ENCODE measurements at regions not wholly inside any gene's neighbourhood (a gene's known extent, or its start where the extent isn't known, plus 50 kb on each side); places are given as distances from the start of the nearest gene placed in this dataset.

GRCh38 chr5:136764601-136765000 lies 399.3 kb upstream of the TRPC7 start:
- H3K36me3 ChIP-seq (ENCODE audit: control insufficient read depth, insufficient read depth, low read length), result no peaks in the 10 kb centered on the region
- DNase-seq (no peak), ATAC-seq (no peak)
- no peaks in the 10 kb centered on the region for H3K27me3 Mint-ChIP-seq (ENCODE audit: low read depth in 2 of 2)
- H3K36me3 Mint-ChIP-seq, result no peaks in the 10 kb centered on the region
- no peak overlapping the region for H3K27ac Mint-ChIP-seq
- no peak overlapping the region for H3K4me3 Mint-ChIP-seq
- intact Hi-C loops (cut with micrococcal nuclease), result no loop called here
- no peaks in the 10 kb centered on the region for H3K4me1 Mint-ChIP-seq
- peaks cover 0 to 6% of the 10 kb centered on the region in 2 donors for H3K9me3 Mint-ChIP-seq
- WGBS (ENCODE audit: insufficient coverage), result 78% methylated on average over 2 of the region's 2 CpGs
- no peak for TF ChIP-seq CTCF (IDR thresholded peaks at IDR 0.05)
- H3K4me3 ChIP-seq (ENCODE audit: low read length), result no peak overlapping the region
- H3K9me3 ChIP-seq (ENCODE audit: control insufficient read depth, insufficient read depth, low read length), result no peaks in the 10 kb centered on the region
- no peaks in the 10 kb centered on the region for H3K4me1 ChIP-seq (ENCODE audit: control insufficient read depth, insufficient read depth, low read length)
- no peaks in the 10 kb centered on the region for H3K27me3 ChIP-seq (ENCODE audit: control insufficient read depth, insufficient read depth, low read length)
- H3K27ac ChIP-seq (ENCODE audit: low read length), result no peak overlapping the region

- TF ChIP-seq CTCF (IDR thresholded peaks at IDR 0.05), result no peak
- no peaks in the 10 kb centered on the region for H3K36me3 Mint-ChIP-seq
- DNase-seq (no peak), ATAC-seq (no peak)
- H3K9me3 Mint-ChIP-seq, result peaks cover 3 to 8% of the 10 kb centered on the region in 2 donors
- Histone ChIP-seq H3K4me3 (ENCODE audit: low read length) (no peak overlapping the region), H3K36me3 (ENCODE audit: control insufficient read depth, insufficient read depth, low read length) (no peaks in the 10 kb centered on the region), H3K27me3 (ENCODE audit: control insufficient read depth, insufficient read depth, low read length) (no peaks in the 10 kb centered on the region), H3K27ac (ENCODE audit: low read length) (no peak overlapping the region), H3K4me1 (ENCODE audit: control insufficient read depth, insufficient read depth, low read length) (no peaks in the 10 kb centered on the region), H3K9me3 (ENCODE audit: control insufficient read depth, insufficient read depth, low read length) (no peaks in the 10 kb centered on the region)
- H3K27me3 Mint-ChIP-seq (ENCODE audit: low read depth in 2 of 2), result no peaks in the 10 kb centered on the region
- H3K4me3 Mint-ChIP-seq, result no peak overlapping the region
- H3K4me1 Mint-ChIP-seq, result no peaks in the 10 kb centered on the region
- no peak overlapping the region for H3K27ac Mint-ChIP-seq
- intact Hi-C loops (cut with micrococcal nuclease), result no loop called here
These were observed 398.2 kb upstream of the TRPC7 start for GRCh38 chr5:136763548-136763947.

DNA sequence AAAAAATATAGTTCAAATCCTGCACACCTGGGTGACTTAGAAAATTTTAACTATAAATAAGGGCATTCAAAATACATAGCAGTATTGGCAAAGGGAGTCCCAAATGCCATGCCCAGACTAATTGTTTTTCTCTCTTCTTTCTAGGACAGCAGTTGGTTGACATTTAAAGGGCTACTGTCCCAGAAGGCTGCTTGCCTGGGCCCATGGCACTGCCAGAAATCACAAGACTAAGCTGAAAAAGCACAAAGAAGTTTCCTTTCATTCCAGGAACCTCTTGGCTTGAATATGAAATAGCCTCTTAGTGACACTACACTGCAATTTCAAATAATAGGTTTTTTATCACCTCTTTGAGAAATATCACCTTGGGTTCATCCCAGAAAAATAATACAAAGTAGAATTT lies 388.9 kb upstream of the TRPC7 start:
- Mint-ChIP-seq H3K4me1 (no peaks in the 10 kb centered on the region), H3K27ac (no peak overlapping the region), H3K9me3 (peaks cover 8% of the 10 kb centered on the region in 2 donors), H3K4me3 (no peak overlapping the region), H3K36me3 (no peaks in the 10 kb centered on the region), H3K27me3 (ENCODE audit: low read depth in 2 of 2) (no peaks in the 10 kb centered on the region)
- no peak for ATAC-seq
- TF ChIP-seq CTCF (IDR thresholded peaks at IDR 0.05), result no peak
- H3K4me1 ChIP-seq (ENCODE audit: control insufficient read depth, insufficient read depth, low read length), result no peaks in the 10 kb centered on the region
- H3K36me3 ChIP-seq (ENCODE audit: control insufficient read depth, insufficient read depth, low read length), result no peaks in the 10 kb centered on the region
- no peak for DNase-seq
- H3K9me3 ChIP-seq (ENCODE audit: control insufficient read depth, insufficient read depth, low read length), result peaks cover 2% of the 10 kb centered on the region
- H3K27ac ChIP-seq (ENCODE audit: low read length), result no peak overlapping the region
- intact Hi-C loops (cut with micrococcal nuclease), result no loop called here
- H3K27me3 ChIP-seq (ENCODE audit: control insufficient read depth, insufficient read depth, low read length), result no peaks in the 10 kb centered on the region
- H3K4me3 ChIP-seq (ENCODE audit: low read length), result no peak overlapping the region

- DNase-seq (no peak), ATAC-seq (no peak)
- intact Hi-C loops (cut with micrococcal nuclease), result no loop called here
- Mint-ChIP-seq H3K4me3 (no peak overlapping the region), H3K4me1 (no peaks in the 10 kb centered on the region), H3K27me3 (ENCODE audit: low read depth in 2 of 2) (no peaks in the 10 kb centered on the region), H3K27ac (no peak overlapping the region), H3K9me3 (peaks cover 5% of the 10 kb centered on the region in 2 donors), H3K36me3 (no peaks in the 10 kb centered on the region)
- Histone ChIP-seq H3K36me3 (ENCODE audit: control insufficient read depth, insufficient read depth, low read length) (no peaks in the 10 kb centered on the region), H3K4me1 (ENCODE audit: control insufficient read depth, insufficient read depth, low read length) (no peaks in the 10 kb centered on the region), H3K4me3 (ENCODE audit: low read length) (no peak overlapping the region), H3K27me3 (ENCODE audit: control insufficient read depth, insufficient read depth, low read length) (no peaks in the 10 kb centered on the region), H3K27ac (ENCODE audit: low read length) (no peak overlapping the region), H3K9me3 (ENCODE audit: control insufficient read depth, insufficient read depth, low read length) (peaks cover 2% of the 10 kb centered on the region)
- 70% methylated on average over 5 of the region's 5 CpGs for WGBS (ENCODE audit: insufficient coverage)
- no peak for TF ChIP-seq CTCF (IDR thresholded peaks at IDR 0.05)
These were observed 385.0 kb upstream of the TRPC7 start for GRCh38 chr5:136750224-136750862.

All from natural killer cell (primary cell).